GM12873 (cell line): ENCODE measurements at regions not wholly inside any gene's neighbourhood (a gene's known extent, or its start where the extent isn't known, plus 50 kb on each side); places are given as distances from the start of the nearest gene placed in this dataset.
A peak's percentile ranks its signal among the peaks of the same experiment; 100 is the strongest.

Experiments used
- TF ChIP-seq, protein P1 (sequence below): IDR thresholded peaks from 2 replicates; pipeline ENCODE4 v1.5.1; 2012; ENCODE audit warnings: low read depth, mild to moderate bottlenecking, moderate library complexity, low read length, control low read depth; ENCODE audit not compliant: insufficient read depth; ENCODE audit errors: missing control alignments

DNA sequence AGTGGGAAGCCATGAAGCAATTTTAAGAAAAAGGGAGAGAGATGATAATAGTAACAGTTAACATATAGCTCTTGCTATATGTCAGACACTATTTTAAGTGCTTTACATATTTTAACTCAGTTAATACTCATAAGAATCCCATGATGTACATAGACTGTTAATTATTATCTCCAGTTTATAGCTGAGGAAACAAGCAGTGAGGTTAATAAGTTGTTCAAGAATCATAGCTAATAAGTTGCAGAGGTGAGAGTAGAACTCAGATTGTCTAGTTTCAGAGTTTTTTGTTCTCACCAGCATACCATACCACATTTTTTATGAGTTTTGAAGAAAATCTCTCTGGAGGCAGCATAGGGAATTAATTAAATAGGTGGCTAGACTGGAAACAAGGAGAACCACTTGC lies 144.6 kb upstream of the MMS22L start:
- TF ChIP-seq, protein P1, sequence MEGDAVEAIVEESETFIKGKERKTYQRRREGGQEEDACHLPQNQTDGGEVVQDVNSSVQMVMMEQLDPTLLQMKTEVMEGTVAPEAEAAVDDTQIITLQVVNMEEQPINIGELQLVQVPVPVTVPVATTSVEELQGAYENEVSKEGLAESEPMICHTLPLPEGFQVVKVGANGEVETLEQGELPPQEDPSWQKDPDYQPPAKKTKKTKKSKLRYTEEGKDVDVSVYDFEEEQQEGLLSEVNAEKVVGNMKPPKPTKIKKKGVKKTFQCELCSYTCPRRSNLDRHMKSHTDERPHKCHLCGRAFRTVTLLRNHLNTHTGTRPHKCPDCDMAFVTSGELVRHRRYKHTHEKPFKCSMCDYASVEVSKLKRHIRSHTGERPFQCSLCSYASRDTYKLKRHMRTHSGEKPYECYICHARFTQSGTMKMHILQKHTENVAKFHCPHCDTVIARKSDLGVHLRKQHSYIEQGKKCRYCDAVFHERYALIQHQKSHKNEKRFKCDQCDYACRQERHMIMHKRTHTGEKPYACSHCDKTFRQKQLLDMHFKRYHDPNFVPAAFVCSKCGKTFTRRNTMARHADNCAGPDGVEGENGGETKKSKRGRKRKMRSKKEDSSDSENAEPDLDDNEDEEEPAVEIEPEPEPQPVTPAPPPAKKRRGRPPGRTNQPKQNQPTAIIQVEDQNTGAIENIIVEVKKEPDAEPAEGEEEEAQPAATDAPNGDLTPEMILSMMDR, result no peak

DNA sequence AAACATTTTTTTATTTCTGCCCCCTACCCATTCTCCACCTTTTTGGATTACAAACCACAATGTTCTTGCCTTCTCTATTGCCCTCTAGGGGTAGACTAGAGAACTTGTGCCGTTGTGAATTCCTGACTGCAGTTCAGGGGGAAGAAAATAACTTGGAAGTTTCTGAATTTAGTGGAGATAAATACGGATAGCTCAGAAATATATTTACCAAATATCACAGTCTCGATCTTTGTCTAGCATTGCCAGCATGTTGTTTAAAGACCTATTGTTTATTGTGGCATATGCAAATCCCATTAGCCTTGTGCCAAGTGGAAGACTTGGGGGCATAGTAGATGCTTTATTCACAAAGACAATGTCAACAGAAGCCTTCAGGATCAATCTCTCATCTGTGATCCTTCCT lies 154.1 kb upstream of the MMS22L start:
- TF ChIP-seq, protein P1, result peak; percentile 69

DNA sequence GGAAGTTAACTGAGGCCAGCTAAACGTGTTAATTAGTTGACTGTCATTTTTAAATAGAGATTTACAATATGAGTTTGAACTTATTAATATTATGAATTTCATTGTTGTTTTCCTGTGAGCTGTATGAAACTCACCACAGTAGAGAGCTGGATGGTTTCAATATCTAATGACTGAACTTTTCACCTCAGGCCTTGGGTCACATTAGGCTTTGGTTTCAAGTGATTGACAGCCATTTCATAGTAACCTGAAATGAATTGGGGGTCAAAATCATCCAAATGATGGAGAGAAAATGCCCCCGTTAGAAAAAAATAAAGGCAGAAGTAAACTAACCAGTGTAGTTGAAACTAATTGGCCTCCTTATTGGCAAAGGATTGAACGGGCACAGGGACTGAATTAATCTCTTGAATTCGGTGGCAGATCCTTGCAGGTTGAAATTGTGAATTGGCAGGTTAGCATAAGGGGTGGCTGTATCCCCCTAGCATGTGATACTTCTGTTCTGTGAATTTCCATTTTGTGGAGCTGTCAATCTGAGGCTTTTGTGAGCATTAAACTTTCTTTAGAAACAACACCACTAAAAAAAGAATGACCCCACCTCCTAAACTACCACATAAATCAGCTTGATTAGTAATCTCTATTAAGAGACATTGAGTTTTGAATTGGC lies 155.1 kb upstream of the MMS22L start:
- TF ChIP-seq, protein P1, result no peak

DNA sequence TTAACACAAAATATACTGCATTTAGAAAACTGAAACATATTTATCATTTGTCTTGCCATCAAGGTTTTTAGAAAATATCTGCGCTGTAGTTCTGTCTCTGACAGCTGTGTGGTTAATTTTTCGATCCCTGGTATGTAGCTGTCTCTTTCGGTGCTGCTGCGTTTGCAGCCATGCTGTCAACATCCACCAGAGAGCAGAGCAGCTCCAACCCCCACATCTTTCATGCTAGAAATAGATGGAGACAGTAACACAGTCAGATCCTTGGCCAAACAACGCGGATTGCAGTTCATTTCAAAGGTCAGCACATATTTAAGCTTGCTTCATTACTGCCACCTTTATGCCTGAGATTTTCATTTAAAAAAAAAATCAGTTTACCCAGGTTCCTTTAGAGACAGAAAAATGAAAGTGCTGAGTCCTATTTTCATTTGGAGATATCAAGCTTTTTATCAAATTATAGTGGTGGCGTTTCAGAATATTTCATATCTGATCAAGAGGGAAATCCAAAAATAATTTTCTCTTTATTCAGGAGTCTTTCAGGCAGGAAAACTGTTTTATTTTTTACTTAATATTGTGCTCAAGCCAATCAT lies 157.7 kb upstream of the MMS22L start:
- TF ChIP-seq, protein P1, result peak; percentile 35

DNA sequence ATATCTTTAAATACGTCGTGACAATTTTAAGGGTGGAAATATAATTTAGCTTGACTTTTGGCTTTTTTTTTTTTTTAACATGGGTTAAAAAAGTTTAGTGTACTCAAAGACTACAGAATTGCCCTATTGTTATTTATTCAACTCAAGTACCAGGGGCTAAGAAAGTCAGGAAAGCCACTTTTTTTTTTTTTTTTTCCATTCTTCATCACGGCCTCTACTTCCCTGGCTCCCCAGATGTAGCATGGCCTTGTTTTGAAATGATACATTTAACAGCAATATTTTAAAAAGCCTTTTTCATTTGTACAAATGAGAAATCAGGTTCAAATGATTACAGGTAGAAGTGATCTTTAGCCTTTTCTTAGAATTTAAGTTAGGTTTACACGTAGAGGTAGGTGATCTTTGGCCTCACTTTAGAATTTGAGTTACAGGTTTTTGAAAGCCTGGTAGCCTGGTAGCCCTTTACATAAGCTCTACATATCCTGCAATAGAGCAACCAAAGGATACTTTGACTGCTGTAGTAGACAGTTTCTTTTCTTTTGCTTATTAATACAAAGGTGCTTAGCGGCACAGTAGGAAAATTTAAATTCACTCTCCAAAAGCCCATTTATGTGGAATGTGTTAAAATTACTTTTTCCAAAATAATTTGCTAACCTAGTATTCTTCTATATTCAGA lies 160.5 kb upstream of the MMS22L start:
- TF ChIP-seq, protein P1, result no peak

DNA sequence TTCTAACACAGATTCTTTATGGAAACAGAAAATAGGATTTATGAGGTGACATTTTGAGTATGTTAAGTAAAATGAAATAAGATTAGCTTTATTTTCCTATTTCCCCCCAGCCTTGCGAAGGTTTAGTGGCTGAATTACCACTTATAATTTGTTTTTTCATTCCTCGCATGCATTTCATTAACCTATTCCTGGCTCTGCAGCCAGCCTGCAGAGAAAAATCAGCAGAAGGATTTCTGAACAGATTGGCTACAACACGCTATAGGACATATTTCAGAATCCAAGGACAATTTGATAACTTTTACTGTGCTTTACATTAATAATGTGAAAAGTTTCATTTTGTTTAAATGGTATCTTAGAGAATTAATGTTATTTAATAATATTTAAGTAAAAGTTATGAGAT lies 162.4 kb upstream of the MMS22L start:
- TF ChIP-seq, protein P1, result no peak

DNA sequence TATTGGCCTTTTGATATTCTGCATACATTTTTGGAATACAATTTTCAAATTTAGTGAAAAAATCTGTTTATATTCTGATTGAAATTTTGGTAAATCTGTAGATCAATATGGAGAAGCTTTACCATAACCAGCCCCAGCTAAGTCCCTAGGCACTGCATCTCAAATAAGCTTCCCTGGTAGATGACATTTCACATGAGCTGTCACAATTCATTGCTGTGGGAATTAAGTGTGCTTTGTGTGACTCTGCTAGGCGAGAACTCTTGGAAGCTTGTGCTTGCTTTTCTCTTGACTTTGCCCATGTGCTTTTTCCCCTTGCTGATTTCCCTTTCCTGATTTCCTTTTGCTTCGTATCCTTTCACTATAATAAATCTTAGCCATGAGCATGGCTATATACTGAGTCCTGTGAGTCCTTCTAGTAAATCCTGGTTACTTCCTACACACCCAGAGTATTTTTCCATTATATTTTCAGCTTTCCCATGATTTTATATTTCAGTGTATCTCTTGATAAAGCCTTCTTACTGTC lies 166.5 kb upstream of the MMS22L start:
- TF ChIP-seq, protein P1, result no peak
